Calu3 (cell line): ENCODE measurements at regions not wholly inside any gene's neighbourhood (a gene's known extent, or its start where the extent isn't known, plus 50 kb on each side); places are given as distances from the start of the nearest gene placed in this dataset.

Experiments used
- BruUV-seq: library from RNA; stranded (reverse); fragments of 400-500 nt; replicated peaks from 2 replicates; lab custom pipeline; 2021; lab: Mats Ljungman, UMichigan
- CTCF ChIA-PET: fragments of 300-600 bp; sonication (Branson Sonifier 250); formaldehyde crosslinking; loops from one replicate; lab custom pipeline; 2022; ENCODE audit warnings: antibody characterized with exemption; lab: Charles Lee
- DNase-seq: peaks from one replicate; pipeline ENCODE4 v3.0.0; 2022
- H3K27ac Mint-ChIP-seq: one replicate; pipeline ENCODE4 v1.8.0; 2022; ENCODE audit warnings: mixed read lengths; ENCODE audit not compliant: unreplicated experiment
- H3K27me3 Mint-ChIP-seq: one replicate; pipeline ENCODE4 v1.8.0; 2022; ENCODE audit warnings: mixed read lengths; ENCODE audit not compliant: unreplicated experiment
- H3K36me3 Mint-ChIP-seq: one replicate; pipeline ENCODE4 v1.8.0; 2022; ENCODE audit warnings: mild to moderate bottlenecking, moderate library complexity, mixed read lengths; ENCODE audit not compliant: insufficient read depth, unreplicated experiment
- H3K4me1 Mint-ChIP-seq: one replicate; pipeline ENCODE4 v1.8.0; 2022; ENCODE audit warnings: mild to moderate bottlenecking, low read depth, mixed read lengths; ENCODE audit not compliant: unreplicated experiment
- H3K4me3 Mint-ChIP-seq: one replicate; pipeline ENCODE4 v1.8.0; 2022; ENCODE audit warnings: mild to moderate bottlenecking, low read depth, moderate library complexity, mixed read lengths; ENCODE audit not compliant: unreplicated experiment
- H3K9me3 Mint-ChIP-seq: one replicate; pipeline ENCODE4 v1.8.0; 2022; ENCODE audit warnings: low read depth, mixed read lengths; ENCODE audit not compliant: unreplicated experiment
- CTCF ChIP-seq: fragments of 200-600 bp; IDR thresholded peaks from one replicate; pipeline ENCODE4 v1.8.0; 2022; ENCODE audit warnings: antibody characterized with exemption; ENCODE audit not compliant: unreplicated experiment
- intact Hi-C: fragments of 100-400 bp; cut with micrococcal nuclease; formaldehyde crosslinking; loops from one replicate; pipeline ENCODE4 v1.10.0; 2022; ENCODE audit not compliant: unreplicated experiment

GRCh38 chr1:14061722-14062121 is 361.7 kb downstream of the PRDM2 start:
- no peak for TF ChIP-seq CTCF
- BruUV-seq, result no TSS peak
- Mint-ChIP-seq H3K4me1 (no peaks in the 10 kb centered on the region), H3K27me3 (no peaks in the 10 kb centered on the region), H3K27ac (no peak overlapping the region), H3K9me3 (peaks cover 9% of the 10 kb centered on the region), H3K4me3 (no peak overlapping the region), H3K36me3 (no peaks in the 10 kb centered on the region)
- intact Hi-C loops, result no loop called here
- CTCF ChIA-PET, result no interaction called here
- DNase-seq, result no peak

- no peak for TF ChIP-seq CTCF
- no TSS peak for BruUV-seq
- Mint-ChIP-seq H3K9me3 (peaks cover 9% of the 10 kb centered on the region), H3K27me3 (no peaks in the 10 kb centered on the region), H3K27ac (no peak overlapping the region), H3K4me3 (no peak overlapping the region), H3K36me3 (no peaks in the 10 kb centered on the region), H3K4me1 (no peaks in the 10 kb centered on the region)
- no peak for DNase-seq
- CTCF ChIA-PET, result no interaction called here
- intact Hi-C loops, result no loop called here
Observed at GRCh38 chr1:14062669-14063068, 362.7 kb downstream of the PRDM2 start.

- DNase-seq, result no peak
- peaks cover 9% of the 10 kb centered on the region for H3K9me3 Mint-ChIP-seq
- CTCF ChIA-PET, result interaction anchor here (0.7 kb wide), 1 partner anchor 531 kb away, joined by 3 read pairs; no protein-coding TSS in a partner anchor
- intact Hi-C loops, result no loop called here
- no peak overlapping the region for H3K4me3 Mint-ChIP-seq
- no peaks in the 10 kb centered on the region for H3K4me1 Mint-ChIP-seq
- H3K36me3 Mint-ChIP-seq, result no peaks in the 10 kb centered on the region
- no peak for TF ChIP-seq CTCF
- H3K27ac Mint-ChIP-seq, result no peak overlapping the region
- H3K27me3 Mint-ChIP-seq, result no peaks in the 10 kb centered on the region
- no TSS peak for BruUV-seq
Observed at GRCh38 chr1:14064649-14065442, 364.9 kb downstream of the PRDM2 start.

- Mint-ChIP-seq H3K36me3 (no peaks in the 10 kb centered on the region), H3K27ac (no peak overlapping the region), H3K27me3 (no peaks in the 10 kb centered on the region), H3K4me3 (no peak overlapping the region), H3K9me3 (peaks cover 9% of the 10 kb centered on the region), H3K4me1 (no peaks in the 10 kb centered on the region)
- intact Hi-C loops, result no loop called here
- TF ChIP-seq CTCF, result no peak
- CTCF ChIA-PET, result interaction anchor here (0.7 kb wide), 1 partner anchor 530 kb away, joined by 3 read pairs; no protein-coding TSS in a partner anchor
- no peak for DNase-seq
- no TSS peak for BruUV-seq
Observed at GRCh38 chr1:14065486-14065885, 365.5 kb downstream of the PRDM2 start.
